ENCODE measurements at regions not wholly inside any gene's neighbourhood (a gene's known extent, or its start where the extent isn't known, plus 50 kb on each side); places are given as distances from the start of the nearest gene placed in this dataset.

DNA sequence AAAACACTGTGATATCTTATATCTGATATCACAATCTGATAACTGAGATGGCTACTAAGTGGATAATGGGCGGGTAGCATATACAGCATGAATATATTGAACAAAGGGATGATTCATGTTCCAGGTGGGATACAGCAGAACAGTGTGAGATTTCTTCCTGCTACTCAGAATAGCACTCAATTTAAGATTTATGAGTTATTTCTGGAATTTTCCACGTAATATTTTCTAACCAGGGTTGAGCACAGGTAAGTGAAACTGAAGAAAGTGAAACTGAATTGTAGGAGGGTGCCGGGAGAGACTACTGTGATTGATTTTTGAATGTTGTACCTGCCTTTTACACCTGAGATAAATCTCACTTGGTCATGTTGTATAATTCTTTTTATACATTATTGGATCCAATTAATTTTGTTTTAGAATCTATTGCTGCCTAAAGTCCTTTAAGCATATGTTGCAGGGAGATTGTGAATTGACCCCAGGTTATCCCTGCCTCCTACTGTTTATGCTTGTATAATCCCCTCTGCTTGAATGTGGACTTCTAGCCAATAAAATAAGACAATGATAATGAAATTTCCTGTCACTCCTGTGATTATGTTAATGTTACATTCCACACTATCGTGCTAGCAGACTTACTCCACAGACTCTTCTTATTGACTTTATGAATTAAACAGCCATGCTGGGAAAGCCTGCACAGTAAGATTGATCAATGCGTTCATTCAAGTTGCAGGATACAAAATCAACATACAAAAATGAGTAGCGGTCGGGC is 67.6 kb upstream of the RBBP8 start:
- no peak for TF ChIP-seq CTCF (IDR thresholded peaks at IDR 0.05; ENCODE audit: low read length)
- TF ChIP-seq EZH2 (IDR thresholded peaks at IDR 0.05; ENCODE audit: borderline replicate concordance, low read length) = no peak
